ENCODE measurements at regions not wholly inside any gene's neighbourhood (a gene's known extent, or its start where the extent isn't known, plus 50 kb on each side); places are given as distances from the start of the nearest gene placed in this dataset.
"Not testable (repeated sequence)": the region's sequence is repeated elsewhere in the genome, so short reads cannot be mapped to it uniquely, and the experiment has no call there.

DNA sequence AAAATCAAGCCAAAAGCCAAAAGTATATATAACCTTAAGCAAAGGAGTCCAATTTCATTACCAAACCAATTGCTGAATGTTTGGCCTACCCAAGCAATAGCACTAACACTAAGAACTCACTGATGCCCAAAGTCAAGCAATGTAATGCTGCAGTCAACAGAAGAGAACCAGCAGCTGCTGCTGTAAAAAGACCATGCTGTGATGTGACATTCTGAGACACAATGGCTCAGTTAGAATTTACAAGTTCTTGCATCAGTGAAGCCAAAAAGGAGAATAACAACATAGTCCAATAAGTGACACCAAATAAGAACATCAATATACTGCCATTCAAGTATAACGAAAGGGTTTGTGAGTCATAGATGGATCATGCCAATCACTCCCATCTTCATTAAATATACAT, 514.0 kb upstream of the DIAPH2 start:
- H3K27ac ChIP-seq: no peak overlapping the region
- no peak for DNase-seq (ENCODE audit: low read depth, low spot score)

DNA sequence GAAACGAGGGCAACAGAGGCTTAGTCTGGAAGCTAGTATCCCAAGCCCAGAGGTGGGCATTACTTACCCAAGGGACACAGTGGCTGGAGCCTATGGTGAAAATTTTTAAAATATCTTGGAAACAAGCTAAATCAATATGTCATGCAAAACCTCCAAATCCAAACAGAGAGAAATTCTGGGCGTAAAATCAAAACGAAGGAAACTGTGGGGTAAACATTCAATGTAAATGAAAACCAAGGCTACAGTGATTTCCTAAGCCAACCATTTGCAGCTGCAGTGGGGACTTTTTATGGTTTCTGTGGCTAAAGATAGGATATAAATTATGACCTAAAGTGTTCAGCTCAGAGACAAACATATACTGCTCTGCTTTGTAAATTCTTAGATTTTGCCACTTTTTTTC, 507.7 kb upstream of the DIAPH2 start:
- DNase-seq (ENCODE audit: low read depth, low spot score): no peak
- H3K27ac ChIP-seq: no peak overlapping the region

- no peak for DNase-seq (ENCODE audit: low read depth, low spot score)
- H3K27ac ChIP-seq: no peak overlapping the region
Observed at GRCh38 chrX:96181605-96182004, 503.0 kb upstream of the DIAPH2 start.

DNA sequence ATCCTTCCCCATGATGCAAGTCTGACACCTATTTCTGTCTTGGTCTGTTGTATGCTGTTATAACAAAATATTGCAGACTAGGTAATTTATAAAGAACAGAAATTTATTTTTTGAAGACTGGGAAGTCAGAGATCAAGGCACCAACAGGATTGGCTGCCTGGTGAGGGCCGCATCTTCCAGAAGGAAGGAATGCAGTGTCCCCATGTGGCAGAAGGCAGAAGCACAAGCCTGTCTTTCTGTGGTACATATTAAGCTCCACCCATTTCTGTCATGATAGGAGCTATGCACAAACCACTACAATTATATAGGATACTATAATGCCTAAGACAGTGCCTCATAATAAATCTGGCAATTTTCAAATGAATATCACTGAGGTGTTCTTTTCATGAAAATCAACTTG, 502.3 kb upstream of the DIAPH2 start:
- no peak for DNase-seq (ENCODE audit: low read depth, low spot score)
- H3K27ac ChIP-seq: no peak overlapping the region

- H3K27ac ChIP-seq: no peak overlapping the region
- DNase-seq (ENCODE audit: low read depth, low spot score): no peak
Observed at GRCh38 chrX:96183391-96183790, 501.3 kb upstream of the DIAPH2 start.

DNA sequence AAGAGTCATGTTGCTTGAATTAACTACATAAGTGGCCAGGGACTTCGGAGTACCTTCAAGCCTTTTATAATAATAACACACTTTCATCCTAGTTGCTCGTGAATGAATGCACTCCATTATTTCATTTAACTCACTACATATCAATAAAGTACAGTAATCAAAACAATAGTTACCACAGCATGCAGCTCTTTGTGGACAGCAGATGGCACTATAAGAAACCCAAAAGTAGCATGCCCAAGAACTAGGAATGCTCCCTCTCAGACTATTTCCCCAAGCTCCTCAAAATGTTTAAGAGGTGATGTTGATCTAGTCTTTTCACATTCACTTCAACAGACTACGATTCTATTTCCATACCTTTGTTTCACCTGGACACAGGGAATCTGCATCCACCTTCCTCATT, 500.8 kb upstream of the DIAPH2 start:
- H3K27ac ChIP-seq: no peak overlapping the region
- DNase-seq (ENCODE audit: low read depth, low spot score): no peak

- H3K27ac ChIP-seq: no peak overlapping the region
- DNase-seq (ENCODE audit: low read depth, low spot score): no peak
Observed at GRCh38 chrX:96204928-96205327, 479.7 kb upstream of the DIAPH2 start.

DNA sequence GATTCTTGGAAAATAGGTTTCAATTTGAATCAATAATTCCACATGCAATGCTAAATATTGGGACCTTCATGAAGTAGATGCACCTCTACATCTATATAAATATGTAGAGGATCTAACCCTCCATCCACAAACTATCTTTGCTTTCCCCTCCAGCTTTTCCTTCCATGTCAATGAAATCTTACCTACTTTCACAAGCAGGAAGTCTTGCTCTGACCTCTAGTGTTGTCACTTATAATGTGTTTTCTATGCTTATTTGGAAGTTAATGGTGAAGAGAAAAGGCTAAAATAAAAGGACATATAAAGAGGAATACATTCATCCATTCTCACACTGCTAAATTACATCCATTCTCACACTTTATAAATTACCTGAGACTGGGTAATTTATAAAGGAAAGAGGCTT, 472.7 kb upstream of the DIAPH2 start:
- no peak overlapping the region for H3K27ac ChIP-seq
- no peak for DNase-seq (ENCODE audit: low read depth, low spot score)

GRCh38 chrX:96214681-96215080, 470.0 kb upstream of the DIAPH2 start:
- H3K27ac ChIP-seq: not testable (repeated sequence)

GRCh38 chrX:96224279-96224678, 460.4 kb upstream of the DIAPH2 start:
- no peak overlapping the region for H3K27ac ChIP-seq
- DNase-seq (ENCODE audit: low read depth, low spot score): no peak

More at GRCh38 chrX:96214681-96215080, 470.0 kb upstream of the DIAPH2 start:
- not testable (repeated sequence) for DNase-seq (ENCODE audit: low read depth, low spot score)

DNA sequence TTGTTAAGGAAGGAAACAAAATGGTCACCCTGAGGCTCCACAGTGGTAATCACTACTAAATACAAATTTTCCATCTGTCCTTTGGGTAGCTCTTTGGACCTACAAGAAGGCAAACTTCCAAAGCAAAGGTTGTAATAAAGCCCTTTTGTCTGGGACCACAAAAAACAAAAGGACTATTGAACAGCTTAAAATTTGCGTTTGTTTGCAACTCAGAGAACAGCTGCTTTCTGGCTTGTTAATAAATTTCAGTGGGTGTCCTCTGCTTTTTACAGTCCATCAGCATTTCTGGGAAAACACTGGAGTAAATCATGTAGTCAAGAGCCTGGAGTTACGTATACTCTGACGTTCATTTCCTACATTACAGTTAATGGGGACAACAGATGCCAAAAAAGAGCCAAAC, 439.7 kb upstream of the DIAPH2 start:
- DNase-seq (ENCODE audit: low read depth, low spot score): no peak
- H3K27ac ChIP-seq: no peak overlapping the region

DNA sequence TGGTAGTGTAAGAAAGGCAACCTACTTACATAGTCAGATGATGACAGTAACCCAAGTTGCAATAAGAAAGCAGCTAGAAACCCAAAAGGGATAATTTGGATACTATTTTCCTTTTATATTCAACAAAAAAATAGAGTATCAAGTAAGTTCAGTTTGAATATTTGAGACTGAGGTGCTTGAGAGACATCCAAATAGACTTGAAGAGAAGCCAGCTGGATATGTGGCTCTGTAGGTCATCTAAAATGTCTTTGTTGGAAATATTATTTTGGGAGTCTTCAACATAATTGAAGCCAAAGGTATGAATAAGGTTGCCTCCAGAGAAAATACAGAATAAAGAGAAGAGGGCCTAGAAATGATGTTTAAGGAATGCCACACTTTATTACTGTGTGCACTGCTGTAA, 438.2 kb upstream of the DIAPH2 start:
- H3K27ac ChIP-seq: no peak overlapping the region
- no peak for DNase-seq (ENCODE audit: low read depth, low spot score)

Data from epithelial cell of prostate (primary cell).